C4-2B (cell line): ENCODE measurements at regions not wholly inside any gene's neighbourhood (a gene's known extent, or its start where the extent isn't known, plus 50 kb on each side); places are given as distances from the start of the nearest gene placed in this dataset.

Source experiments
- CTCF ChIP-seq: fragments of 450-650 bp; conservative IDR thresholded peaks from 2 replicates; pipeline ENCODE4 v1.5.1; 2017; ENCODE audit warnings: mild to moderate bottlenecking
- ZFX ChIP-seq: fragments of 450-650 bp; IDR thresholded peaks from 2 replicates; pipeline ENCODE4 v1.6.1; 2017

GRCh38 chr11:42913731-42914130 is 398.1 kb upstream of the API5 start:
- TF ChIP-seq CTCF (no peak), ZFX (no peak)
